ENCODE measurements at regions not wholly inside any gene's neighbourhood (a gene's known extent, or its start where the extent isn't known, plus 50 kb on each side); places are given as distances from the start of the nearest gene placed in this dataset.

DNA sequence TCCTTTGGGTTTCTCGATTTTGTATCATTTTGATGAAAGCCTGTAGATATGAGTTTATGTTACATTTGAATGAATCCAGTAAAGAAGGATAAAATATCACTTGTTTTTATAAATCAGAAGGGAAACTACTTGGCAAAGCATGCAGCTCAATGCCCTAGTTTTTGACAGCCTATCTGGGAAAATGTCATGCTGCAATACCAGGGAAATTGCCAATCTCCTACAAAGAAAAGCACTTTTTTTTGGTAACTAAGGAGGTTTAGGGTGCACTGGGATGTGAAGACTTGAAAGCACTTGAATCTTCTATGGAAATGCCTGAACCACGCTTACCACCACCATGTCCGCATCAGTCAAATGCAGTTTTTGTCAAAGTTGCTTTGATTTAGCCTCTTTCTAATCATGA is 446.9 kb upstream of the LRRC7 start:
- no peak for TF ChIP-seq FOXA1 (IDR thresholded peaks at IDR 0.05)
- no peak for TF ChIP-seq FOXK2 (IDR thresholded peaks at IDR 0.05)
- TF ChIP-seq SP1 (IDR thresholded peaks at IDR 0.05), result no peak
- TF ChIP-seq LEF1 (IDR thresholded peaks at IDR 0.05; ENCODE audit: borderline replicate concordance), result no peak
- no peak for TF ChIP-seq ELF4 (IDR thresholded peaks at IDR 0.05)
- TF ChIP-seq, protein P1, sequence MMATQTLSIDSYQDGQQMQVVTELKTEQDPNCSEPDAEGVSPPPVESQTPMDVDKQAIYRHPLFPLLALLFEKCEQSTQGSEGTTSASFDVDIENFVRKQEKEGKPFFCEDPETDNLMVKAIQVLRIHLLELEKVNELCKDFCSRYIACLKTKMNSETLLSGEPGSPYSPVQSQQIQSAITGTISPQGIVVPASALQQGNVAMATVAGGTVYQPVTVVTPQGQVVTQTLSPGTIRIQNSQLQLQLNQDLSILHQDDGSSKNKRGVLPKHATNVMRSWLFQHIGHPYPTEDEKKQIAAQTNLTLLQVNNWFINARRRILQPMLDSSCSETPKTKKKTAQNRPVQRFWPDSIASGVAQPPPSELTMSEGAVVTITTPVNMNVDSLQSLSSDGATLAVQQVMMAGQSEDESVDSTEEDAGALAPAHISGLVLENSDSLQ (IDR thresholded peaks at IDR 0.05), result no peak
- TF ChIP-seq CTBP1 (IDR thresholded peaks at IDR 0.05; ENCODE audit: borderline replicate concordance), result no peak
- TF ChIP-seq FOXM1 (IDR thresholded peaks at IDR 0.05; ENCODE audit: borderline replicate concordance), result no peak

Measured in HEK293T (cell line).